Thymus (tissue), 11 donors: ENCODE measurements at regions not wholly inside any gene's neighbourhood (a gene's known extent, or its start where the extent isn't known, plus 50 kb on each side); places are given as distances from the start of the nearest gene placed in this dataset.

Experiments used
- DNase-seq, 9 donors: peaks; one replicate each; pipeline ENCODE4 v3.0.0-alpha.2; 2013; ENCODE audit warnings: low spot score in 9 of 9, low read depth in 6 of 9, missing footprints in 1 of 9
- H3K27ac ChIP-seq, 2 donors: one replicate each; pipeline ENCODE4 v1.5.1; 2013; ENCODE audit warnings: control low read depth in 1 of 2, low read depth in 1 of 2, low read length in 1 of 2, mild to moderate bottlenecking in 1 of 2, moderate library complexity in 1 of 2
- H3K27me3 ChIP-seq, 2 donors: one replicate each; pipeline ENCODE4 v1.5.1; 2013; ENCODE audit warnings: low read length in 1 of 2; ENCODE audit not compliant: control insufficient read depth in 2 of 2, insufficient read depth in 1 of 2
- H3K36me3 ChIP-seq, 2 donors: one replicate each; pipeline ENCODE4 v1.5.1; 2013; ENCODE audit warnings: low read length in 1 of 2, mild to moderate bottlenecking in 1 of 2, moderate library complexity in 1 of 2; ENCODE audit not compliant: control insufficient read depth in 2 of 2, insufficient read depth in 2 of 2
- H3K4me1 ChIP-seq, 2 donors: one replicate each; pipeline ENCODE4 v1.5.1; 2013; ENCODE audit warnings: low read length in 2 of 2; ENCODE audit not compliant: control insufficient read depth in 2 of 2, insufficient read depth in 2 of 2
- H3K4me3 ChIP-seq, 2 donors: one replicate each; pipeline ENCODE4 v1.5.1; 2013; ENCODE audit warnings: low read length in 2 of 2, control low read depth in 1 of 2, mild to moderate bottlenecking in 1 of 2
- H3K9me3 ChIP-seq, 2 donors: one replicate each; pipeline ENCODE4 v1.5.1; 2013; ENCODE audit warnings: low read length in 1 of 2, mild to moderate bottlenecking in 1 of 2; ENCODE audit not compliant: control insufficient read depth in 2 of 2, insufficient read depth in 1 of 2
- WGBS: extraction: QIAGEN DNeasy Blood & Tissue Kit; methylation state at CpG from one replicate; pipeline ENCODE4 v1.1.7; 2013; 5-methylcytosine and 5-hydroxymethylcytosine counted together
- donor health status: healthy.

GRCh38 chr5:82413302-82414040 is 135.3 kb upstream of the RPS23 start:
- DNase-seq, result peak in 1 of 9 donors; percentile 31
- Histone ChIP-seq H3K4me3 (no peak overlapping the region), H3K27me3 (no peaks in the 10 kb centered on the region), H3K9me3 (no peaks in the 10 kb centered on the region), H3K36me3 (no peaks in the 10 kb centered on the region), H3K4me1 (peaks cover 5 to 14% of the 10 kb centered on the region in 2 donors), H3K27ac (peak overlapping the region; percentile 13 to 55)
- 49% methylated on average over 7 of the region's 7 CpGs for WGBS

- H3K4me3 ChIP-seq, result no peak overlapping the region
- H3K4me1 ChIP-seq, result peaks cover 5 to 10% of the 10 kb centered on the region in 2 donors
- DNase-seq, result no peak
- no peaks in the 10 kb centered on the region for H3K27me3 ChIP-seq
- peaks cover 0 to 3% of the 10 kb centered on the region in 2 donors for H3K9me3 ChIP-seq
- 97% methylated on average over 3 of the region's 3 CpGs for WGBS
- H3K27ac ChIP-seq, result no peak overlapping the region
- no peaks in the 10 kb centered on the region for H3K36me3 ChIP-seq
These were observed 129.9 kb upstream of the RPS23 start for GRCh38 chr5:82408033-82408432.

GRCh38 chr5:82406205-82406773 is 128.1 kb upstream of the RPS23 start:
- Histone ChIP-seq H3K4me1 (peaks cover 0 to 3% of the 10 kb centered on the region in 2 donors), H3K27ac (peak overlapping the region in 1 of 2 donors; percentile 26), H3K27me3 (no peaks in the 10 kb centered on the region), H3K9me3 (peaks cover 0 to 3% of the 10 kb centered on the region in 2 donors), H3K36me3 (no peaks in the 10 kb centered on the region), H3K4me3 (no peak overlapping the region)
- 92% methylated on average over 13 of the region's 13 CpGs for WGBS
- no peak for DNase-seq

- Histone ChIP-seq H3K4me1 (peaks cover 0 to 3% of the 10 kb centered on the region in 2 donors), H3K9me3 (peaks cover 0 to 3% of the 10 kb centered on the region in 2 donors), H3K27ac (no peak overlapping the region), H3K27me3 (no peaks in the 10 kb centered on the region), H3K36me3 (no peaks in the 10 kb centered on the region), H3K4me3 (no peak overlapping the region)
- WGBS, result 95% methylated on average over 4 of the region's 4 CpGs
- DNase-seq, result no peak
These were observed 127.6 kb upstream of the RPS23 start for GRCh38 chr5:82405618-82406204.

GRCh38 chr5:82405161-82405560 is 127.0 kb upstream of the RPS23 start:
- Histone ChIP-seq H3K4me3 (no peak overlapping the region), H3K36me3 (no peaks in the 10 kb centered on the region), H3K4me1 (peaks cover 0 to 3% of the 10 kb centered on the region in 2 donors), H3K9me3 (peaks cover 0 to 3% of the 10 kb centered on the region in 2 donors), H3K27me3 (no peaks in the 10 kb centered on the region), H3K27ac (no peak overlapping the region)
- no peak for DNase-seq
- 91% methylated on average over 2 of the region's 2 CpGs for WGBS

- no peak overlapping the region for H3K4me3 ChIP-seq
- peaks cover 0 to 3% of the 10 kb centered on the region in 2 donors for H3K9me3 ChIP-seq
- no peak for DNase-seq
- H3K27me3 ChIP-seq, result no peaks in the 10 kb centered on the region
- peaks cover 0 to 3% of the 10 kb centered on the region in 2 donors for H3K4me1 ChIP-seq
- WGBS, result 96% methylated on average over 3 of the region's 3 CpGs
- no peaks in the 10 kb centered on the region for H3K36me3 ChIP-seq
- H3K27ac ChIP-seq, result no peak overlapping the region
These were observed 126.3 kb upstream of the RPS23 start for GRCh38 chr5:82404382-82404945.

- Histone ChIP-seq H3K27ac (no peak overlapping the region), H3K4me1 (peaks cover 0 to 3% of the 10 kb centered on the region in 2 donors), H3K9me3 (peaks cover 0 to 3% of the 10 kb centered on the region in 2 donors), H3K4me3 (no peak overlapping the region), H3K36me3 (no peaks in the 10 kb centered on the region), H3K27me3 (no peaks in the 10 kb centered on the region)
- 96% methylated on average over 2 of the region's 2 CpGs for WGBS
- DNase-seq, result no peak
These were observed 125.6 kb upstream of the RPS23 start for GRCh38 chr5:82403724-82404123.

GRCh38 chr5:82403026-82403425 is 124.9 kb upstream of the RPS23 start:
- Histone ChIP-seq H3K27me3 (no peaks in the 10 kb centered on the region), H3K9me3 (peaks cover 0 to 3% of the 10 kb centered on the region in 2 donors), H3K36me3 (no peaks in the 10 kb centered on the region), H3K4me1 (peaks cover 0 to 3% of the 10 kb centered on the region in 2 donors), H3K4me3 (no peak overlapping the region), H3K27ac (no peak overlapping the region)
- no peak for DNase-seq
- 98% methylated on average over 2 of the region's 2 CpGs for WGBS

- DNase-seq, result no peak
- H3K27me3 ChIP-seq, result no peaks in the 10 kb centered on the region
- 95% methylated on average over 2 of the region's 2 CpGs for WGBS
These were observed 121.0 kb upstream of the RPS23 start for GRCh38 chr5:82399111-82399510.

More at GRCh38 chr5:82399111-82399510, 121.0 kb upstream of the RPS23 start:
- Histone ChIP-seq H3K36me3 (no peaks in the 10 kb centered on the region), H3K9me3 (no peaks in the 10 kb centered on the region), H3K4me1 (no peaks in the 10 kb centered on the region), H3K4me3 (no peak overlapping the region), H3K27ac (no peak overlapping the region)
